SK-N-SH (cell line): ENCODE measurements at regions not wholly inside any gene's neighbourhood (a gene's known extent, or its start where the extent isn't known, plus 50 kb on each side); places are given as distances from the start of the nearest gene placed in this dataset.

Experiments
- CTCF ChIA-PET: fragments of 300-600, 350-600 bp; formaldehyde crosslinking; extraction: SDS; loops from one replicate; lab custom pipeline; 2021; lab: Yijun Ruan, JAX
- POLR2A ChIA-PET: fragments of 350-600 bp; sonication (Branson Sonifier 250); formaldehyde crosslinking; extraction: SDS; loops from one replicate; lab custom pipeline; 2020; ENCODE audit warnings: antibody characterized with exemption, inconsistent platforms; lab: Yijun Ruan, JAX
- DNase-seq: peaks from one replicate; pipeline ENCODE4 v3.0.0; 2012
- H2AFZ ChIP-seq: fragments of 200-600 bp; sonication (generic); 2 replicates; pipeline ENCODE4 v1.8.1; 2016; ENCODE audit warnings: antibody characterized with exemption, mild to moderate bottlenecking, low read depth
- H3F3A ChIP-seq: fragments of 200-600 bp; sonication (generic); replicated peaks from 2 replicates; pipeline ENCODE3; 2016; ENCODE audit warnings: antibody characterized with exemption, mild to moderate bottlenecking; ENCODE audit not compliant: insufficient read depth
- H3K27ac ChIP-seq, 2 experiments: fragments of 200-500 bp in 1 of 2; fragments of 200-600 bp in 1 of 2; sonication (Bioruptor generic) in 1 of 2; sonication (generic), shearing (Covaris generic) in 1 of 2; 2 replicates each; pipeline versions ENCODE4 v1.5.1 to v1.6.1; 2014 to 2016; ENCODE audit warnings: low read depth in 2 of 2, inconsistent platforms in 1 of 2, low read length in 1 of 2, mild to moderate bottlenecking in 1 of 2, mixed read lengths in 1 of 2
- H3K27me3 ChIP-seq: fragments of 200-600 bp; sonication (generic), shearing (Covaris generic); 2 replicates; pipeline ENCODE4 v1.6.1; 2016; ENCODE audit warnings: mixed run types; ENCODE audit not compliant: insufficient read depth
- H3K36me3 ChIP-seq, 2 experiments: fragments of 200-500 bp in 1 of 2; fragments of 200-600 bp in 1 of 2; sonication (Bioruptor generic) in 1 of 2; sonication (generic) in 1 of 2; replicated peaks in 1 of 2; 2 replicates each; pipeline versions ENCODE3 to v1.5.1; 2014 to 2016; ENCODE audit warnings: low read length in 1 of 2, mild to moderate bottlenecking in 1 of 2; ENCODE audit not compliant: insufficient read depth in 2 of 2, control insufficient read depth in 1 of 2
- H3K4me1 ChIP-seq, 2 experiments: fragments of 200-500 bp in 1 of 2; fragments of 200-600 bp in 1 of 2; sonication (Bioruptor generic) in 1 of 2; sonication (generic), shearing (Covaris generic) in 1 of 2; 2 replicates each; pipeline versions ENCODE4 v1.5.1 to v1.6.1; 2014 to 2016; ENCODE audit warnings: low read depth in 1 of 2, low read length in 1 of 2, mixed run types in 1 of 2; ENCODE audit not compliant: insufficient read depth in 2 of 2, control insufficient read depth in 1 of 2
- H3K4me2 ChIP-seq: fragments of 200-600 bp; sonication (generic), shearing (Covaris generic); 2 replicates; pipeline ENCODE4 v1.6.1; 2017; ENCODE audit warnings: mixed run types
- H3K4me3 ChIP-seq, 2 experiments: fragments of 200-500 bp in 1 of 2; fragments of 200-600 bp in 1 of 2; sonication (Bioruptor generic) in 1 of 2; sonication (generic), shearing (Covaris generic) in 1 of 2; 2 replicates each; pipeline versions ENCODE4 v1.5.1 to v1.8.1; 2014 to 2016; ENCODE audit warnings: low read depth in 2 of 2, inconsistent platforms in 1 of 2, low read length in 1 of 2, mild to moderate bottlenecking in 1 of 2, mixed read lengths in 1 of 2, moderate library complexity in 1 of 2
- H3K79me2 ChIP-seq: fragments of 200-600 bp; sonication (generic); 2 replicates; pipeline ENCODE4 v1.8.1; 2017; ENCODE audit warnings: mild to moderate bottlenecking; ENCODE audit not compliant: insufficient read depth
- H3K9ac ChIP-seq: fragments of 200-600 bp; sonication (generic); 2 replicates; pipeline ENCODE4 v1.6.1; 2017; ENCODE audit warnings: mixed run types
- H3K9me2 ChIP-seq: fragments of 200-600 bp; sonication (generic); 2 replicates; pipeline ENCODE4 v1.6.1; 2017; ENCODE audit warnings: mixed run types
- H3K9me3 ChIP-seq: fragments of 200-600 bp; sonication (generic); 2 replicates; pipeline ENCODE4 v1.6.1; 2017; ENCODE audit warnings: mixed run types, mild to moderate bottlenecking, moderate library complexity
- H4K20me1 ChIP-seq: fragments of 200-600 bp; sonication (generic); 2 replicates; pipeline ENCODE4 v1.6.1; 2017; ENCODE audit warnings: mild to moderate bottlenecking, mixed run types; ENCODE audit not compliant: insufficient read depth
- CHD2 ChIP-seq: fragments of 150-350 bp; IDR thresholded peaks from 2 replicates; pipeline ENCODE4 v1.6.1; 2018; ENCODE audit warnings: low read length; ENCODE audit not compliant: partially characterized antibody
- CTCF ChIP-seq: fragments of 200-600 bp; sonication (generic); IDR thresholded peaks from 2 replicates; pipeline ENCODE4 v1.6.1; 2017; ENCODE audit warnings: antibody characterized with exemption, mild to moderate bottlenecking, moderate library complexity
- EZH2phosphoT487 ChIP-seq: fragments of 200-600 bp; sonication (generic); IDR thresholded peaks from 2 replicates; pipeline ENCODE4 v1.6.1; 2017; ENCODE audit warnings: low read depth, mixed run types, mild to moderate bottlenecking, antibody characterized with exemption, moderate library complexity, borderline replicate concordance
- FOXJ3 ChIP-seq: sonication (generic); formaldehyde crosslinking; IDR thresholded peaks from 2 replicates; pipeline ENCODE4 v1.5.1; 2020; ENCODE audit warnings: mild to moderate bottlenecking, missing genetic modification reagents
- FOXM1 ChIP-seq: IDR thresholded peaks from 2 replicates; pipeline ENCODE4 v1.4.0; 2012; ENCODE audit warnings: low read depth, mild to moderate bottlenecking
- GATA2 ChIP-seq: sonication (generic); formaldehyde crosslinking; IDR thresholded peaks from 2 replicates; pipeline ENCODE4 v1.5.0; 2020; ENCODE audit warnings: mild to moderate bottlenecking, missing genetic modification reagents
- JUND ChIP-seq: IDR thresholded peaks from 2 replicates; pipeline ENCODE4 v1.4.0; 2012
- MAX ChIP-seq: IDR thresholded peaks from 2 replicates; pipeline ENCODE4 v1.4.0; 2012; ENCODE audit warnings: low read depth
- MEF2A ChIP-seq: IDR thresholded peaks from 2 replicates; pipeline ENCODE4 v1.4.0; 2012; ENCODE audit warnings: low read depth, borderline replicate concordance
- MXI1 ChIP-seq: IDR thresholded peaks from 2 replicates; pipeline ENCODE4 v1.6.1; 2012; ENCODE audit warnings: mild to moderate bottlenecking, low read depth, low read length, improper control_type of control experiment
- NRF1 ChIP-seq: IDR thresholded peaks from 2 replicates; pipeline ENCODE4 v1.6.1; 2012; ENCODE audit warnings: low read depth, mild to moderate bottlenecking, low read length
- POLR2AphosphoS5 ChIP-seq: IDR thresholded peaks from 2 replicates; pipeline ENCODE4 v1.6.1; 2012; ENCODE audit warnings: low read depth, low read length
- RCOR1 ChIP-seq: fragments of 150-350 bp; IDR thresholded peaks from 2 replicates; pipeline ENCODE4 v1.6.1; 2017; ENCODE audit warnings: antibody characterized with exemption, low read length
- RFX5 ChIP-seq: IDR thresholded peaks from 2 replicates; pipeline ENCODE4 v1.6.1; 2012; ENCODE audit warnings: mild to moderate bottlenecking, improper control_type of control experiment, low read length
- RXRA ChIP-seq: IDR thresholded peaks from 2 replicates; pipeline ENCODE4 v1.4.0; 2012; ENCODE audit warnings: low read depth, mild to moderate bottlenecking, borderline replicate concordance
- SIN3A ChIP-seq: IDR thresholded peaks from 2 replicates; pipeline ENCODE4 v1.6.1; 2012; ENCODE audit warnings: low read depth, mild to moderate bottlenecking, low read length, moderate library complexity, borderline replicate concordance
- SMC3 ChIP-seq: IDR thresholded peaks from 2 replicates; pipeline ENCODE4 v1.6.1; 2012; ENCODE audit warnings: low read depth, low read length, improper control_type of control experiment
- YY1 ChIP-seq: IDR thresholded peaks from 2 replicates; pipeline ENCODE4 v1.4.0; 2012; ENCODE audit warnings: low read depth, mild to moderate bottlenecking
- WGBS: methylation state at CpG from one replicate; pipeline ENCODE4 v1.1.6; 2017; ENCODE audit warnings: low lambda C conversion rate; 5-methylcytosine and 5-hydroxymethylcytosine counted together
- TF ChIP-seq, protein P1 (sequence below): IDR thresholded peaks from 2 replicates; pipeline ENCODE4 v1.4.0; 2012; ENCODE audit warnings: low read depth, borderline replicate concordance

GRCh38 chr7:155401231-155401630, 56.7 kb upstream of the EN2 start:
- ChIA-PET POLR2A (no interaction called here), CTCF (interaction anchor here (0.7 to 2.9 kb wide), 5 partner anchors 12 to 21 kb away, joined by 3 to 11 read pairs (median 3); no protein-coding TSS in a partner anchor)
- H3K79me2 ChIP-seq: no peaks in the 10 kb centered on the region
- H3K9me2 ChIP-seq: no peaks in the 10 kb centered on the region
- TF ChIP-seq NRF1: no peak
- no peak for TF ChIP-seq GATA2 (CRISPR knock-in tag)
- no peak for TF ChIP-seq RFX5
- TF ChIP-seq MEF2A: no peak
- H3F3A ChIP-seq: no peaks in the 10 kb centered on the region
- no peak overlapping the region for H3K4me3 ChIP-seq
- H3K9ac ChIP-seq: no peak overlapping the region
- no peak overlapping the region for H3K27ac ChIP-seq
- H3K4me1 ChIP-seq: no peaks in the 10 kb centered on the region; a peak in 1 of 4 replicates
- H4K20me1 ChIP-seq: no peaks in the 10 kb centered on the region
- no peak overlapping the region for H3K4me2 ChIP-seq
- no peaks in the 10 kb centered on the region for H3K9me3 ChIP-seq
- H3K27me3 ChIP-seq: peaks cover 94% of the 10 kb centered on the region
- H2AFZ ChIP-seq: no peak overlapping the region
- WGBS: 14% methylated on average over 8 of the region's 8 CpGs
- H3K36me3 ChIP-seq: no peaks in the 10 kb centered on the region
- no peak for DNase-seq

GRCh38 chr7:155401884-155402283, 56.0 kb upstream of the EN2 start:
- Histone ChIP-seq H3F3A (no peaks in the 10 kb centered on the region), H3K27ac (no peak overlapping the region), H3K4me1 (no peaks in the 10 kb centered on the region; a peak in 1 of 4 replicates), H2AFZ (no peak overlapping the region), H3K36me3 (no peaks in the 10 kb centered on the region), H3K9me3 (no peaks in the 10 kb centered on the region), H3K27me3 (peaks cover 92% of the 10 kb centered on the region), H3K79me2 (no peaks in the 10 kb centered on the region), H3K4me3 (no peak overlapping the region; a peak in 1 of 4 replicates), H4K20me1 (no peaks in the 10 kb centered on the region), H3K9ac (no peak overlapping the region), H3K9me2 (no peaks in the 10 kb centered on the region), H3K4me2 (no peak overlapping the region)
- 7% methylated on average over 6 of the region's 6 CpGs for WGBS
- TF ChIP-seq FOXJ3 (CRISPR knock-in tag): no peak
- TF ChIP-seq NRF1: no peak
- TF ChIP-seq CTCF: no peak
- TF ChIP-seq MEF2A: no peak
- no peak for TF ChIP-seq SIN3A
- TF ChIP-seq EZH2phosphoT487: no peak
- TF ChIP-seq MXI1: no peak
- no peak for DNase-seq
- ChIA-PET POLR2A (no interaction called here), CTCF (interaction anchor here (0.7 to 2.9 kb wide), 5 partner anchors 12 to 22 kb away, joined by 3 to 11 read pairs (median 3); no protein-coding TSS in a partner anchor)

GRCh38 chr7:155402941-155403340, 55.0 kb upstream of the EN2 start:
- CTCF ChIA-PET: no interaction called here
- TF ChIP-seq RXRA: no peak
- no peak for TF ChIP-seq RFX5
- TF ChIP-seq YY1: no peak
- TF ChIP-seq CHD2: no peak
- TF ChIP-seq JUND: no peak
- TF ChIP-seq, protein P1, sequence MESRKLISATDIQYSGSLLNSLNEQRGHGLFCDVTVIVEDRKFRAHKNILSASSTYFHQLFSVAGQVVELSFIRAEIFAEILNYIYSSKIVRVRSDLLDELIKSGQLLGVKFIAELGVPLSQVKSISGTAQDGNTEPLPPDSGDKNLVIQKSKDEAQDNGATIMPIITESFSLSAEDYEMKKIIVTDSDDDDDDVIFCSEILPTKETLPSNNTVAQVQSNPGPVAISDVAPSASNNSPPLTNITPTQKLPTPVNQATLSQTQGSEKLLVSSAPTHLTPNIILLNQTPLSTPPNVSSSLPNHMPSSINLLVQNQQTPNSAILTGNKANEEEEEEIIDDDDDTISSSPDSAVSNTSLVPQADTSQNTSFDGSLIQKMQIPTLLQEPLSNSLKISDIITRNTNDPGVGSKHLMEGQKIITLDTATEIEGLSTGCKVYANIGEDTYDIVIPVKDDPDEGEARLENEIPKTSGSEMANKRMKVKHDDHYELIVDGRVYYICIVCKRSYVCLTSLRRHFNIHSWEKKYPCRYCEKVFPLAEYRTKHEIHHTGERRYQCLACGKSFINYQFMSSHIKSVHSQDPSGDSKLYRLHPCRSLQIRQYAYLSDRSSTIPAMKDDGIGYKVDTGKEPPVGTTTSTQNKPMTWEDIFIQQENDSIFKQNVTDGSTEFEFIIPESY: no peak
- no peak for TF ChIP-seq EZH2phosphoT487
- TF ChIP-seq NRF1: no peak
- no peak for TF ChIP-seq FOXM1
- no peak for TF ChIP-seq MXI1
- no peak for TF ChIP-seq POLR2AphosphoS5
- no peak for TF ChIP-seq MAX
- no peak for TF ChIP-seq RCOR1
- TF ChIP-seq SMC3: no peak

More at GRCh38 chr7:155402941-155403340, 55.0 kb upstream of the EN2 start:
- H2AFZ ChIP-seq: no peak overlapping the region
- no peaks in the 10 kb centered on the region for H4K20me1 ChIP-seq
- H3K27ac ChIP-seq: no peak overlapping the region
- no peak overlapping the region for H3K9ac ChIP-seq
- H3K4me1 ChIP-seq: no peaks in the 10 kb centered on the region; a peak in 1 of 4 replicates
- no peaks in the 10 kb centered on the region for H3K36me3 ChIP-seq
- no peak for DNase-seq
- POLR2A ChIA-PET: no interaction called here
- no peak overlapping the region for H3K4me3 ChIP-seq
- no peaks in the 10 kb centered on the region for H3F3A ChIP-seq
- WGBS: 12% methylated on average over 6 of the region's 6 CpGs
- H3K9me2 ChIP-seq: no peaks in the 10 kb centered on the region
- no peaks in the 10 kb centered on the region for H3K79me2 ChIP-seq
- H3K27me3 ChIP-seq: peaks cover 83% of the 10 kb centered on the region
- H3K9me3 ChIP-seq: no peaks in the 10 kb centered on the region
- no peak overlapping the region for H3K4me2 ChIP-seq
